CD4-positive, alpha-beta T cell (primary cell): ENCODE measurements at regions not wholly inside any gene's neighbourhood (a gene's known extent, or its start where the extent isn't known, plus 50 kb on each side); places are given as distances from the start of the nearest gene placed in this dataset.
"Not testable (repeated sequence)": the region's sequence is repeated elsewhere in the genome, so short reads cannot be mapped to it uniquely, and the experiment has no call there.

Experiments
- ATAC-seq: fragments of 200-7000 bp; cut with Tn5 transposase; one replicate; pipeline ENCODE4 v1.10.0; 2022; ENCODE audit warnings: mild to moderate bottlenecking; ENCODE audit not compliant: poor library complexity
- CTCF ChIA-PET: fragments of 350-600 bp; sonication (Branson Sonifier 250); formaldehyde crosslinking; loops from one replicate; lab custom pipeline; 2021; ENCODE audit warnings: antibody characterized with exemption, inconsistent platforms; lab: Charles Lee
- POLR2A ChIA-PET: fragments of 350-600 bp; sonication (Branson Sonifier 250); formaldehyde crosslinking; loops from one replicate; lab custom pipeline; 2021; ENCODE audit warnings: antibody characterized with exemption, inconsistent platforms; lab: Charles Lee
- DNase-seq, 14 experiments: peaks; one replicate each; pipeline ENCODE4 v3.0.0-alpha.2; 2013 to 2020; ENCODE audit warnings: mixed read lengths in 2 of 14
- H3K27ac ChIP-seq, 2 donors: one replicate each; pipeline versions ENCODE4 v1.5.1 to v1.7.0; 2013; ENCODE audit warnings: low read length in 2 of 2, low read depth in 1 of 2, mild to moderate bottlenecking in 1 of 2
- H3K27me3 ChIP-seq, 2 experiments: 1 replicate in 1 of 2; 2 replicates in 1 of 2; pipeline versions ENCODE4 v1.6.1 to v1.7.0; 2013; ENCODE audit warnings: low read length in 2 of 2, control low read depth in 1 of 2, mild to moderate bottlenecking in 1 of 2, moderate library complexity in 1 of 2; ENCODE audit not compliant: insufficient read depth in 2 of 2, control insufficient read depth in 1 of 2
- H3K36me3 ChIP-seq: one replicate; pipeline ENCODE4 v1.6.1; 2013; ENCODE audit warnings: low read length, control low read depth; ENCODE audit not compliant: insufficient read depth
- H3K4me1 ChIP-seq: one replicate; pipeline ENCODE4 v1.6.1; 2013; ENCODE audit warnings: low read length, control low read depth; ENCODE audit not compliant: insufficient read depth
- H3K4me3 ChIP-seq: one replicate; pipeline ENCODE4 v1.5.1; 2013; ENCODE audit warnings: mild to moderate bottlenecking, low read length, moderate library complexity
- H3K9me3 ChIP-seq, 2 experiments: 1 replicate in 1 of 2; 2 replicates in 1 of 2; pipeline versions ENCODE4 v1.6.1 to v1.7.0; 2013; ENCODE audit warnings: low read length in 2 of 2, mild to moderate bottlenecking in 2 of 2, control low read depth in 1 of 2, moderate library complexity in 1 of 2; ENCODE audit not compliant: control insufficient read depth in 1 of 2, insufficient read depth in 1 of 2
- H3K27ac Mint-ChIP-seq: one replicate; pipeline ENCODE4 v1.8.0; 2020; ENCODE audit warnings: mixed read lengths
- H3K27me3 Mint-ChIP-seq: one replicate; pipeline ENCODE4 v1.8.0; 2021; ENCODE audit warnings: mixed read lengths
- H3K36me3 Mint-ChIP-seq: one replicate; pipeline ENCODE4 v1.8.0; 2021; ENCODE audit warnings: low read depth, mixed read lengths
- H3K4me1 Mint-ChIP-seq: one replicate; pipeline ENCODE4 v1.8.0; 2021; ENCODE audit warnings: low read depth, mixed read lengths
- H3K4me3 Mint-ChIP-seq: one replicate; pipeline ENCODE4 v1.8.0; 2020; ENCODE audit warnings: mild to moderate bottlenecking, mixed read lengths
- H3K9me3 Mint-ChIP-seq: one replicate; pipeline ENCODE4 v1.8.0; 2020; ENCODE audit warnings: mixed read lengths
- intact Hi-C, 2 experiments: fragments of 100-400 bp; cut with DNase I in 1 of 2; cut with micrococcal nuclease in 1 of 2; formaldehyde crosslinking; loops; one replicate each; pipeline versions ENCODE4 v1.15.1 to v1.9.0; 2023 to 2025; cut with DNase I, micrococcal nuclease

- H3K36me3 ChIP-seq, H3K9me3 Mint-ChIP-seq, H3K36me3 Mint-ChIP-seq, H3K9me3 ChIP-seq, H3K4me1 ChIP-seq, H3K27ac Mint-ChIP-seq, H3K27me3 Mint-ChIP-seq, H3K4me3 ChIP-seq, intact Hi-C loops, POLR2A ChIA-PET, H3K27ac ChIP-seq, H3K4me3 Mint-ChIP-seq, CTCF ChIA-PET, DNase-seq, H3K27me3 ChIP-seq, ATAC-seq, H3K4me1 Mint-ChIP-seq: not testable (repeated sequence)
Observed at GRCh38 chrY:3206733-3207132, 271.6 kb downstream of the ZFY start.

- intact Hi-C loops, H3K4me3 Mint-ChIP-seq, H3K4me3 ChIP-seq, H3K27me3 Mint-ChIP-seq, H3K36me3 ChIP-seq, H3K27ac Mint-ChIP-seq, H3K27me3 ChIP-seq, H3K36me3 Mint-ChIP-seq, ATAC-seq, POLR2A ChIA-PET, H3K9me3 Mint-ChIP-seq, H3K4me1 ChIP-seq, H3K4me1 Mint-ChIP-seq, H3K27ac ChIP-seq, DNase-seq, CTCF ChIA-PET, H3K9me3 ChIP-seq: not testable (repeated sequence)
Observed at GRCh38 chrY:3213183-3213582, 278.0 kb downstream of the ZFY start.

GRCh38 chrY:3218134-3218533, 283.0 kb downstream of the ZFY start:
- DNase-seq, intact Hi-C loops, H3K4me1 ChIP-seq, H3K27me3 ChIP-seq, CTCF ChIA-PET, H3K27ac ChIP-seq, H3K4me3 Mint-ChIP-seq, H3K4me3 ChIP-seq, H3K36me3 ChIP-seq, POLR2A ChIA-PET, H3K27me3 Mint-ChIP-seq, H3K27ac Mint-ChIP-seq, H3K36me3 Mint-ChIP-seq, H3K9me3 Mint-ChIP-seq, H3K9me3 ChIP-seq, ATAC-seq, H3K4me1 Mint-ChIP-seq: not testable (repeated sequence)

- POLR2A ChIA-PET, H3K4me3 ChIP-seq, H3K36me3 Mint-ChIP-seq, H3K27ac ChIP-seq, H3K27me3 ChIP-seq, H3K27me3 Mint-ChIP-seq, H3K4me3 Mint-ChIP-seq, intact Hi-C loops, H3K9me3 ChIP-seq, H3K9me3 Mint-ChIP-seq, H3K4me1 ChIP-seq, CTCF ChIA-PET, ATAC-seq, H3K27ac Mint-ChIP-seq, H3K36me3 ChIP-seq, H3K4me1 Mint-ChIP-seq, DNase-seq: not testable (repeated sequence)
Observed at GRCh38 chrY:3218559-3218958, 283.4 kb downstream of the ZFY start.

GRCh38 chrY:3262911-3263310, 316.0 kb upstream of the TGIF2LY start:
- H3K9me3 ChIP-seq, H3K4me1 ChIP-seq, H3K27me3 ChIP-seq, H3K36me3 Mint-ChIP-seq, CTCF ChIA-PET, POLR2A ChIA-PET, H3K9me3 Mint-ChIP-seq, H3K27ac Mint-ChIP-seq, H3K27ac ChIP-seq, intact Hi-C loops, H3K4me3 ChIP-seq, H3K4me3 Mint-ChIP-seq, H3K36me3 ChIP-seq, ATAC-seq, H3K27me3 Mint-ChIP-seq, DNase-seq, H3K4me1 Mint-ChIP-seq: not testable (repeated sequence)

GRCh38 chrY:3288063-3288462, 290.8 kb upstream of the TGIF2LY start:
- H3K4me1 Mint-ChIP-seq, H3K27ac Mint-ChIP-seq, POLR2A ChIA-PET, H3K4me1 ChIP-seq, H3K27me3 ChIP-seq, H3K4me3 Mint-ChIP-seq, DNase-seq, H3K36me3 Mint-ChIP-seq, H3K27me3 Mint-ChIP-seq, H3K9me3 Mint-ChIP-seq, intact Hi-C loops, CTCF ChIA-PET, H3K4me3 ChIP-seq, H3K27ac ChIP-seq, H3K36me3 ChIP-seq, ATAC-seq, H3K9me3 ChIP-seq: not testable (repeated sequence)

- H3K4me3 Mint-ChIP-seq, H3K4me3 ChIP-seq, DNase-seq, H3K9me3 Mint-ChIP-seq, H3K9me3 ChIP-seq, ATAC-seq, CTCF ChIA-PET, intact Hi-C loops, H3K27me3 ChIP-seq, H3K36me3 Mint-ChIP-seq, H3K4me1 Mint-ChIP-seq, H3K27ac ChIP-seq, H3K4me1 ChIP-seq, H3K27ac Mint-ChIP-seq, POLR2A ChIA-PET, H3K36me3 ChIP-seq, H3K27me3 Mint-ChIP-seq: not testable (repeated sequence)
Observed at GRCh38 chrY:3297235-3297634, 281.6 kb upstream of the TGIF2LY start.
